ENCODE measurements at regions not wholly inside any gene's neighbourhood (a gene's known extent, or its start where the extent isn't known, plus 50 kb on each side); places are given as distances from the start of the nearest gene placed in this dataset.

- no peak for TF ChIP-seq CTCF (IDR thresholded peaks at IDR 0.05; ENCODE audit: low read depth, low read length)
- H3K4me3 ChIP-seq (replicated peaks in 1 of 2; ENCODE audit: low read depth in 2 of 2, low read length in 2 of 2): no peak overlapping the region
- no peak for DNase-seq (ENCODE audit: low read depth in 2 of 2)
Observed at GRCh38 chr7:10104292-10104691, 869.4 kb upstream of the PHF14 start.

- no peak for DNase-seq (ENCODE audit: low read depth in 2 of 2)
- no peak for TF ChIP-seq CTCF (IDR thresholded peaks at IDR 0.05; ENCODE audit: low read depth, low read length)
Observed at GRCh38 chr7:10106609-10107008, 867.1 kb upstream of the PHF14 start.

GRCh38 chr7:10116511-10116910, 857.2 kb upstream of the PHF14 start:
- no peak overlapping the region for H3K4me3 ChIP-seq (replicated peaks in 1 of 2; ENCODE audit: low read depth in 2 of 2, low read length in 2 of 2)
- no peak for DNase-seq (ENCODE audit: low read depth in 2 of 2)
- TF ChIP-seq CTCF (IDR thresholded peaks at IDR 0.05; ENCODE audit: low read depth, low read length): no peak

More at GRCh38 chr7:10106609-10107008, 867.1 kb upstream of the PHF14 start:
- no peak overlapping the region for H3K4me3 ChIP-seq (replicated peaks in 1 of 2; ENCODE audit: low read depth in 2 of 2, low read length in 2 of 2)

GRCh38 chr7:10117815-10118214, 855.9 kb upstream of the PHF14 start:
- H3K4me3 ChIP-seq (replicated peaks in 1 of 2; ENCODE audit: low read depth in 2 of 2, low read length in 2 of 2): no peak overlapping the region
- DNase-seq (ENCODE audit: low read depth in 2 of 2): no peak
- TF ChIP-seq CTCF (IDR thresholded peaks at IDR 0.05; ENCODE audit: low read depth, low read length): no peak

- H3K4me3 ChIP-seq (replicated peaks in 1 of 2; ENCODE audit: low read depth in 2 of 2, low read length in 2 of 2): no peak overlapping the region
- no peak for TF ChIP-seq CTCF (IDR thresholded peaks at IDR 0.05; ENCODE audit: low read depth, low read length)
- DNase-seq (ENCODE audit: low read depth in 2 of 2): no peak
Observed at GRCh38 chr7:10120936-10121335, 852.7 kb upstream of the PHF14 start.

GRCh38 chr7:10121631-10122030, 852.0 kb upstream of the PHF14 start:
- no peak for TF ChIP-seq CTCF (IDR thresholded peaks at IDR 0.05; ENCODE audit: low read depth, low read length)
- DNase-seq (ENCODE audit: low read depth in 2 of 2): no peak

GRCh38 chr7:10122551-10123100, 851.0 kb upstream of the PHF14 start:
- no peak for TF ChIP-seq CTCF (IDR thresholded peaks at IDR 0.05; ENCODE audit: low read depth, low read length)
- no peak overlapping the region for H3K4me3 ChIP-seq (replicated peaks in 1 of 2; ENCODE audit: low read depth in 2 of 2, low read length in 2 of 2)

More at GRCh38 chr7:10121631-10122030, 852.0 kb upstream of the PHF14 start:
- no peak overlapping the region for H3K4me3 ChIP-seq (replicated peaks in 1 of 2; ENCODE audit: low read depth in 2 of 2, low read length in 2 of 2)

More at GRCh38 chr7:10122551-10123100, 851.0 kb upstream of the PHF14 start:
- peak in 1 of 2 donors; percentile 34 for DNase-seq (ENCODE audit: low read depth in 2 of 2)

All from cardiac fibroblast (primary cell).